ENCODE measurements at regions not wholly inside any gene's neighbourhood (a gene's known extent, or its start where the extent isn't known, plus 50 kb on each side); places are given as distances from the start of the nearest gene placed in this dataset.

DNA sequence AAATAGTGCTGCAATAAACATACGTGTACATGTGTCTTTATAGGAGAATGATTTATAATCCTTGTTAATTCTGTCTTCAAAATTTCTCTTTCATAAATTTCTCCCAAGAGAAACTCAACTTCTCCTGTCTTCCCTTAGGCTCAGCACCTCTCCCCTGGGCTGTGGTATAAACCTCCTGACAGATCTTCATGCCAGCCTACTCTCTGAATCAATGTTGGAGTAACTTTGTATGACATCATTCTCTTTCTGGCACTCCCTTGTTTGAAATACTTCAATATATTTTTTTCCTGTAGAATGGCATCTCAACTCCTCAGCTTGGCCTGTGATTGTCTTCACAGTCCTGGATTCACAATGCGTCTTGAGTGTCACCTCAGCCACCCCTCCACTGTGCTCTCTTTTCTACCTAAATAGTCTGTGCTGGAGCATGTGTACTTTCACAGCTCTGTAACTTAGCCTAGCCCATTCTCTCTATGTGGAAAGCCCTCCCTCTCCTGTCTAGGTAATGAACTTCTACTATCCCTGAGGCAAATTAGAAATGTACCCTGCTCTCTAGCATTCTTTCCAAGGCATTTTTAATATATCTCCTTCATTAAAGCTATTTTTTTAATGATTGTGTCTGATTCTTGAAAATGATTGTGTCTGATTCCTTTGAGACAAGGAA lies 649.9 kb upstream of the FANCL start:
- CTCF ChIA-PET (ENCODE audit: partially characterized antibody): no interaction called here
- no peak overlapping the region for H3K4me3 ChIP-seq (ENCODE audit: low read length in 2 of 2)
- no peak overlapping the region for H3K4me3 Mint-ChIP-seq
- no peak for DNase-seq
- peaks cover 0 to 2% (median 0%) of the 10 kb centered on the region in 8 donors for H3K9me3 Mint-ChIP-seq
- POLR2A ChIA-PET (ENCODE audit: partially characterized antibody): no interaction called here
- H3K27me3 ChIP-seq (ENCODE audit: insufficient read depth, low read length): no peaks in the 10 kb centered on the region
- no peaks in the 10 kb centered on the region for H3K9me3 ChIP-seq (ENCODE audit: control insufficient read depth in 1 of 2, low read length in 2 of 2)
- no peaks in the 10 kb centered on the region for H3K36me3 Mint-ChIP-seq
- H3K27ac ChIP-seq (ENCODE audit: low read depth, low read length): no peak overlapping the region
- H3K4me1 ChIP-seq (ENCODE audit: insufficient read depth, low read length): no peaks in the 10 kb centered on the region
- no peaks in the 10 kb centered on the region for H3K4me1 Mint-ChIP-seq
- intact Hi-C loops (cut with micrococcal nuclease): no loop called here
- H3K27me3 Mint-ChIP-seq: no peaks in the 10 kb centered on the region
- H3K36me3 ChIP-seq (ENCODE audit: insufficient read depth, low read length): no peaks in the 10 kb centered on the region
- no peak overlapping the region for H3K27ac Mint-ChIP-seq

DNA sequence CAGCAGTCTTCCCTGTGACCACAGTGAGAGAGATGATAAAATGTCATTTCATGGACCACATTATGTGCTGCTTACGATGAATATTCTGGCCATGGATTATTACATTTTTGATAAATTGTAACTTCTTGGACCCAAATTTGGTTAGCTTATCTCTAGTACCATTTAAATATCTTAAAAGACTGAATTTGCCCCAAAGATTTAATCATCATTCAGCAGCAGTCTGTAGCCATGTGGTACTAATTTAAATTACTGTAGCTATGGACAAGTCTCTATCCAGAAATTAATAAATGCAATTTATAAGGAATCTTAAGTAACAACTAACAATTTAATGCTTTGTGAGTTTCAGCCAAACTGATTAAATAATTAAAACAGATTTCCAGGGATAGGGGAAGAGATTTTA lies 644.9 kb upstream of the FANCL start:
- no peaks in the 10 kb centered on the region for H3K4me1 ChIP-seq (ENCODE audit: insufficient read depth, low read length)
- H3K4me3 ChIP-seq (ENCODE audit: low read length in 2 of 2): no peak overlapping the region
- Mint-ChIP-seq H3K9me3 (peaks cover 0 to 2% (median 0%) of the 10 kb centered on the region in 8 donors), H3K27ac (no peak overlapping the region), H3K27me3 (no peaks in the 10 kb centered on the region), H3K4me1 (no peaks in the 10 kb centered on the region), H3K4me3 (no peak overlapping the region), H3K36me3 (no peaks in the 10 kb centered on the region)
- no peak overlapping the region for H3K27ac ChIP-seq (ENCODE audit: low read depth, low read length)
- H3K36me3 ChIP-seq (ENCODE audit: insufficient read depth, low read length): no peaks in the 10 kb centered on the region
- intact Hi-C loops (cut with micrococcal nuclease): no loop called here
- ChIA-PET POLR2A (ENCODE audit: partially characterized antibody) (no interaction called here), CTCF (ENCODE audit: partially characterized antibody) (no interaction called here)
- no peak for DNase-seq
- H3K9me3 ChIP-seq (ENCODE audit: control insufficient read depth in 1 of 2, low read length in 2 of 2): no peaks in the 10 kb centered on the region
- H3K27me3 ChIP-seq (ENCODE audit: insufficient read depth, low read length): no peaks in the 10 kb centered on the region

DNA sequence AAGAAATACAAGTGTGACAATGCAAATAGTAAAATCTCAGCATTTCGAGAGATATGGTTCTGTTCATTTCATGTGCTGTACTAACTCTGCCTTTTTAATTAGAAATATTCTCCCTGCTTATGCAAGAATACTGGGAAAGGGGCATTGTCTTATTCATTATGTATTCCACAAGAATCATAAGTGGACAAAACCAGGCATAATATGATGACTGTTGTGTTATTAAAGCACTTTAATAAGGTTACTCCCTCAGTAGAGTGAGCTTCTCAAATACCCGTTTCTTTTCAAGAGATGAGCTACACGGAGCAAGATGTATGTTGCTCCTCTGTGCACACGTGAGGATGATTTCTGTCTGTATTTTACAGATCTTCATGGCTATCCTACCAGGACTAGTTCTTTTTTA lies 638.7 kb upstream of the FANCL start:
- CTCF ChIA-PET (ENCODE audit: partially characterized antibody): no interaction called here
- Mint-ChIP-seq H3K27me3 (no peaks in the 10 kb centered on the region), H3K36me3 (no peaks in the 10 kb centered on the region), H3K4me3 (no peak overlapping the region), H3K4me1 (no peaks in the 10 kb centered on the region), H3K9me3 (peaks cover 0 to 2% (median 0%) of the 10 kb centered on the region in 8 donors), H3K27ac (no peak overlapping the region)
- Histone ChIP-seq H3K4me3 (ENCODE audit: low read length in 2 of 2) (no peak overlapping the region), H3K9me3 (ENCODE audit: control insufficient read depth in 1 of 2, low read length in 2 of 2) (no peaks in the 10 kb centered on the region), H3K36me3 (ENCODE audit: insufficient read depth, low read length) (no peaks in the 10 kb centered on the region), H3K27me3 (ENCODE audit: insufficient read depth, low read length) (no peaks in the 10 kb centered on the region), H3K27ac (ENCODE audit: low read depth, low read length) (no peak overlapping the region), H3K4me1 (ENCODE audit: insufficient read depth, low read length) (no peaks in the 10 kb centered on the region)
- intact Hi-C loops (cut with micrococcal nuclease): loop anchor here (10.0 kb wide), 1 partner anchor 975 kb away; no protein-coding TSS in a partner anchor
- POLR2A ChIA-PET (ENCODE audit: partially characterized antibody): no interaction called here
- no peak for DNase-seq

DNA sequence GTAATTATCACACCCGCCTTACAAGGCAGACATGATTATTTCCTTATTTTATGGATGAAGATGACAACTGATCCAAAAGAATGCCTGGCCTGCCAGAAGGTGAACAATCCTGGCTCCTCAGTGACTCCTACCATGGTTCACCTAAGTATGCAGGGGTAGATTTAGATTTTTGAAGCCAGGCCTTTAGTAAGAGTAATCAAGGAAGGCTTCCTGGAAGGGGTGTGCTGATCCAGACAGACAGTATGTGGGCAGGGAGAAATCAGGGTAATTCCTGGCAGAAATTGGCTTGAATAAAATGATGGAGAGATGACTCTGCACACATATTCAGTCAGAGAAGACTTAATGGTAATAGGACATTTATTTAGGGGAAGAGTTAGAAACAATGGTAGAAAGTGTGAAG lies 637.7 kb upstream of the FANCL start:
- Histone ChIP-seq H3K4me1 (ENCODE audit: insufficient read depth, low read length) (no peaks in the 10 kb centered on the region), H3K4me3 (ENCODE audit: low read length in 2 of 2) (no peak overlapping the region), H3K27ac (ENCODE audit: low read depth, low read length) (no peak overlapping the region), H3K36me3 (ENCODE audit: insufficient read depth, low read length) (no peaks in the 10 kb centered on the region), H3K9me3 (ENCODE audit: control insufficient read depth in 1 of 2, low read length in 2 of 2) (no peaks in the 10 kb centered on the region), H3K27me3 (ENCODE audit: insufficient read depth, low read length) (no peaks in the 10 kb centered on the region)
- ChIA-PET POLR2A (ENCODE audit: partially characterized antibody) (no interaction called here), CTCF (ENCODE audit: partially characterized antibody) (no interaction called here)
- no peak overlapping the region for H3K4me3 Mint-ChIP-seq
- DNase-seq: no peak
- no peak overlapping the region for H3K27ac Mint-ChIP-seq
- H3K36me3 Mint-ChIP-seq: no peaks in the 10 kb centered on the region
- H3K27me3 Mint-ChIP-seq: no peaks in the 10 kb centered on the region
- H3K4me1 Mint-ChIP-seq: no peaks in the 10 kb centered on the region
- H3K9me3 Mint-ChIP-seq: peaks cover 0 to 2% (median 0%) of the 10 kb centered on the region in 8 donors
- intact Hi-C loops (cut with micrococcal nuclease): loop anchor here (10.0 kb wide), 1 partner anchor 974 kb away; no protein-coding TSS in a partner anchor

DNA sequence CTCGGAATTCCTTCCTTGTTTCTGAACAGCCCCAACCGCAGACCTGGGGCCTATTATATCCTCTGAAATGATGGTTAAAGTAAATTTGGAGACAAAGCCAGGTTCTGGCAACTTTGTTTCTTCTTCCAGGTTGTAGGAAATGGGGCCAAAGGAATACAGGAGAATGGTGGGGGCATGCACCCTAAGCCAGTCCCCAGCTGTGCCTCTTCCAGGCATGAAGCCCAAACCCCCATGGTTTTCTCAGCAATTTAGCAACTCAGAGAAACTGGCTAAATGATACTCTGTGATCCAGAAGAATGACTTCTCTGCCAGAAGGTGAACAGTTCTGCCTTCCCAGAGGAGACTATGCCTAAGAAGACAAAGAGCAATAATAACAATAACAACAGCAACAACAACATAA lies 635.0 kb upstream of the FANCL start:
- no peaks in the 10 kb centered on the region for H3K4me1 Mint-ChIP-seq
- H3K4me3 Mint-ChIP-seq: no peak overlapping the region
- no peak overlapping the region for H3K27ac Mint-ChIP-seq
- intact Hi-C loops (cut with micrococcal nuclease): loop anchor here (10.0 kb wide), 1 partner anchor 971 kb away; no protein-coding TSS in a partner anchor
- Histone ChIP-seq H3K27ac (ENCODE audit: low read depth, low read length) (no peak overlapping the region), H3K27me3 (ENCODE audit: insufficient read depth, low read length) (no peaks in the 10 kb centered on the region), H3K9me3 (ENCODE audit: control insufficient read depth in 1 of 2, low read length in 2 of 2) (no peaks in the 10 kb centered on the region), H3K4me1 (ENCODE audit: insufficient read depth, low read length) (no peaks in the 10 kb centered on the region), H3K36me3 (ENCODE audit: insufficient read depth, low read length) (no peaks in the 10 kb centered on the region), H3K4me3 (ENCODE audit: low read length in 2 of 2) (no peak overlapping the region)
- H3K36me3 Mint-ChIP-seq: no peaks in the 10 kb centered on the region
- H3K27me3 Mint-ChIP-seq: no peaks in the 10 kb centered on the region
- DNase-seq: no peak
- POLR2A ChIA-PET (ENCODE audit: partially characterized antibody): no interaction called here
- CTCF ChIA-PET (ENCODE audit: partially characterized antibody): no interaction called here
- peaks cover 0 to 2% (median 0%) of the 10 kb centered on the region in 8 donors for H3K9me3 Mint-ChIP-seq

DNA sequence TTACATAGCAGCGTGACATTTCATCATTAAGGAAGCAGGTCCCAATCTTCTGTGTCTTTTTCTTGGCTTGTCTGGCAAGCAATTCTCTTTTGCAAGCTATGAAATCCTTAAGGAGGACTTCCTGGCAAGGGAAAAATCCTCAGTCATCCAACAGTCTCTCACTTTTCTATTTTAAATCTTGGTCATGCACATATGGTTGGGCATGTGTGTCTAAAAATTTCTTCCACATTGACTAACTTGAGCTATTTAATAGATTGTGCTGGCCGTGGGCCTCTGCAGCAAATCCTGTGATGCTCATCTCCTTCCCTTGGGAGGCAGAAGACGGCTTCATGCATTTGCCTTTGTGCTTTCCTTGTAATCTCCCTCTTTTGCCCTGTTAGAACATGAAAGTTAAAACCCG lies 634.3 kb upstream of the FANCL start:
- intact Hi-C loops (cut with micrococcal nuclease): loop anchor here (10.0 kb wide), 1 partner anchor 971 kb away; no protein-coding TSS in a partner anchor
- H3K9me3 ChIP-seq (ENCODE audit: control insufficient read depth in 1 of 2, low read length in 2 of 2): no peaks in the 10 kb centered on the region
- H3K27ac ChIP-seq (ENCODE audit: low read depth, low read length): no peak overlapping the region
- Mint-ChIP-seq H3K4me3 (no peak overlapping the region), H3K27ac (no peak overlapping the region), H3K27me3 (no peaks in the 10 kb centered on the region), H3K4me1 (no peaks in the 10 kb centered on the region), H3K36me3 (no peaks in the 10 kb centered on the region), H3K9me3 (peaks cover 0 to 4% (median 0%) of the 10 kb centered on the region in 8 donors)
- H3K27me3 ChIP-seq (ENCODE audit: insufficient read depth, low read length): no peaks in the 10 kb centered on the region
- POLR2A ChIA-PET (ENCODE audit: partially characterized antibody): no interaction called here
- no peaks in the 10 kb centered on the region for H3K36me3 ChIP-seq (ENCODE audit: insufficient read depth, low read length)
- no peak for DNase-seq
- H3K4me1 ChIP-seq (ENCODE audit: insufficient read depth, low read length): no peaks in the 10 kb centered on the region
- no peak overlapping the region for H3K4me3 ChIP-seq (ENCODE audit: low read length in 2 of 2)
- CTCF ChIA-PET (ENCODE audit: partially characterized antibody): no interaction called here

DNA sequence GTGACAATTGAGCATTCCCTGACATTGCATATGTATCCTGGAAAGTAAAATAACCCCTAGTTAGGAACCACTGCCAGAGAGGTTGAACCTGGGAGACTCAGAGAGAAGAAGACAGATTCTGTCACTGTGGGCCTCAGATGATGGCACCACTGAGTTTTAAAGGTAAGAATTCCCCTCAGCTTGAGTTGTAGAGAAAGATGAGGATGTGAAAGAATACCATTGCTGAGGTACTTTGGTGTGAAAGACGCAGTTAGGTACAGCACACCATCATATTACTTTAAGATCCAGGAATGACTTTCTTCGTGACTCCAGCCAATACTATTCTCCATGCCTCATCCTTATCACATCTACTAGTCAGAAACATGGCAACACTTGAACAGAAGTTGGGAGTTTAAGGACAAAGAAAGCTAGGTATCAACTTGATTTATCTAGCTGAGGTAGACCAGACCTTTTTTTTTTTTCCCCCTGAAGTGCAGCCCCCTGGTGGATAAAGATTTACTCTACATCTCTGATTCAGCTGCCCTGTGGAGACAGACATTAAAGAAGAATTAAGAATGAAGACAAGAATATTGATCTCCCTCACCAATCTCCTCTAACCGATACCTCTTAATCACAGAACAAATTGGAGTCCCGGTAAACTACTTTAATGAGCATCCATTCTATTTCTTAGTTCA lies 630.5 kb upstream of the FANCL start:
- no peak overlapping the region for H3K27ac ChIP-seq (ENCODE audit: low read depth, low read length)
- Mint-ChIP-seq H3K9me3 (peaks cover 0 to 5% (median 3%) of the 10 kb centered on the region in 8 donors), H3K27ac (no peak overlapping the region), H3K4me1 (no peaks in the 10 kb centered on the region), H3K27me3 (peaks cover 0 to 2% of the 10 kb centered on the region in 2 donors), H3K36me3 (no peaks in the 10 kb centered on the region), H3K4me3 (no peak overlapping the region)
- H3K4me1 ChIP-seq (ENCODE audit: insufficient read depth, low read length): no peaks in the 10 kb centered on the region
- H3K9me3 ChIP-seq (ENCODE audit: control insufficient read depth in 1 of 2, low read length in 2 of 2): no peaks in the 10 kb centered on the region
- H3K4me3 ChIP-seq (ENCODE audit: low read length in 2 of 2): no peak overlapping the region
- POLR2A ChIA-PET (ENCODE audit: partially characterized antibody): no interaction called here
- intact Hi-C loops (cut with micrococcal nuclease): loop anchor here (10.0 kb wide), 1 partner anchor 967 kb away; no protein-coding TSS in a partner anchor
- DNase-seq: no peak
- H3K27me3 ChIP-seq (ENCODE audit: insufficient read depth, low read length): no peaks in the 10 kb centered on the region
- no peaks in the 10 kb centered on the region for H3K36me3 ChIP-seq (ENCODE audit: insufficient read depth, low read length)
- CTCF ChIA-PET (ENCODE audit: partially characterized antibody): no interaction called here
